H9 (cell line): ENCODE measurements at regions not wholly inside any gene's neighbourhood (a gene's known extent, or its start where the extent isn't known, plus 50 kb on each side); places are given as distances from the start of the nearest gene placed in this dataset.
A peak's percentile ranks its signal among the peaks of the same experiment; 100 is the strongest.

Experiments used
- DNase-seq: peaks from one replicate; pipeline ENCODE4 v3.0.0-alpha.2; 2017
- H2AFZ ChIP-seq: one replicate; pipeline ENCODE4 v1.6.1; 2013; ENCODE audit warnings: mild to moderate bottlenecking, low read length, control low read depth, moderate library complexity
- H2AK5ac ChIP-seq: 2 replicates; pipeline ENCODE4 v1.6.1; 2013; ENCODE audit warnings: low read length, control low read depth, mixed read lengths; ENCODE audit not compliant: insufficient read length
- H2BK120ac ChIP-seq: one replicate; pipeline ENCODE4 v1.6.1; 2013; ENCODE audit warnings: low read depth, mild to moderate bottlenecking, low read length, control low read depth, inconsistent platforms; ENCODE audit not compliant: poor library complexity, severe bottlenecking
- H2BK12ac ChIP-seq: 2 replicates; pipeline ENCODE4 v1.6.1; 2013; ENCODE audit warnings: low read length, control low read depth, mixed read lengths, low read depth; ENCODE audit not compliant: insufficient read length
- H2BK15ac ChIP-seq: 2 replicates; pipeline ENCODE4 v1.6.1; 2013; ENCODE audit warnings: low read depth, low read length, control low read depth
- H2BK20ac ChIP-seq: one replicate; pipeline ENCODE4 v1.6.1; 2013; ENCODE audit warnings: low read depth, mild to moderate bottlenecking, low read length, control low read depth, inconsistent platforms; ENCODE audit not compliant: poor library complexity, severe bottlenecking
- H2BK5ac ChIP-seq: 2 replicates; pipeline ENCODE4 v1.6.1; 2013; ENCODE audit warnings: low read length, control low read depth, mixed read lengths; ENCODE audit not compliant: insufficient read length
- H3K14ac ChIP-seq: 2 replicates; pipeline ENCODE4 v1.6.1; 2013; ENCODE audit warnings: low read length, control low read depth; ENCODE audit not compliant: insufficient read depth
- H3K18ac ChIP-seq: 2 replicates; pipeline ENCODE4 v1.6.1; 2013; ENCODE audit warnings: low read depth, mild to moderate bottlenecking, mixed read lengths, low read length, control low read depth; ENCODE audit not compliant: insufficient read length
- H3K23ac ChIP-seq: 2 replicates; pipeline ENCODE4 v1.6.1; 2013; ENCODE audit warnings: low read length, control low read depth, mixed read lengths, low read depth; ENCODE audit not compliant: insufficient read length
- H3K23me2 ChIP-seq: 2 replicates; pipeline ENCODE4 v1.6.1; 2013; ENCODE audit warnings: low read depth, mild to moderate bottlenecking, mixed read lengths, low read length, control low read depth; ENCODE audit not compliant: insufficient read length, poor library complexity, severe bottlenecking
- H3K27ac ChIP-seq: 2 replicates; pipeline ENCODE4 v1.5.1; 2013; ENCODE audit warnings: low read length, control low read depth, mixed read lengths, low read depth; ENCODE audit not compliant: insufficient read length
- H3K27me3 ChIP-seq: 2 replicates; pipeline ENCODE4 v1.6.1; 2013; ENCODE audit warnings: low read length, control low read depth, inconsistent platforms; ENCODE audit not compliant: insufficient read depth
- H3K4ac ChIP-seq: 2 replicates; pipeline ENCODE4 v1.6.1; 2013; ENCODE audit warnings: low read depth, mild to moderate bottlenecking, control low read depth, inconsistent platforms, low read length, moderate library complexity
- H3K4me1 ChIP-seq: 2 replicates; pipeline ENCODE4 v1.6.1; 2013; ENCODE audit warnings: low read length, control low read depth, inconsistent platforms; ENCODE audit not compliant: insufficient read depth
- H3K4me2 ChIP-seq: 2 replicates; pipeline ENCODE4 v1.6.1; 2013; ENCODE audit warnings: low read length, control low read depth, mixed read lengths; ENCODE audit not compliant: insufficient read length, insufficient read depth
- H3K56ac ChIP-seq: 2 replicates; pipeline ENCODE4 v1.6.1; 2013; ENCODE audit warnings: low read depth, mild to moderate bottlenecking, mixed read lengths, low read length, control low read depth; ENCODE audit not compliant: insufficient read length
- H3K79me1 ChIP-seq: 2 replicates; pipeline ENCODE4 v1.6.1; 2013; ENCODE audit warnings: low read depth, mild to moderate bottlenecking, moderate library complexity, low read length, control low read depth, inconsistent platforms; ENCODE audit not compliant: insufficient read depth, poor library complexity, severe bottlenecking
- H3K79me2 ChIP-seq: 2 replicates; pipeline ENCODE4 v1.6.1; 2013; ENCODE audit warnings: low read length, control low read depth, inconsistent platforms; ENCODE audit not compliant: insufficient read depth
- H3K9ac ChIP-seq: 2 replicates; pipeline ENCODE4 v1.6.1; 2013; ENCODE audit warnings: low read length, control low read depth, mixed read lengths; ENCODE audit not compliant: insufficient read length; ENCODE audit errors: extremely low read depth
- H3K9me3 ChIP-seq: one replicate; pipeline ENCODE4 v1.6.1; 2013; ENCODE audit warnings: low read depth, low read length, inconsistent platforms; ENCODE audit not compliant: control insufficient read depth
- H3T11ph ChIP-seq: one replicate; pipeline ENCODE4 v1.6.1; 2013; ENCODE audit warnings: mild to moderate bottlenecking, low read length, control low read depth, inconsistent platforms
- H4K20me1 ChIP-seq: one replicate; pipeline ENCODE4 v1.6.1; 2013; ENCODE audit not compliant: control insufficient read depth, insufficient read length, insufficient read depth
- H4K5ac ChIP-seq: 2 replicates; pipeline ENCODE4 v1.6.1; 2013; ENCODE audit warnings: low read depth, mild to moderate bottlenecking, mixed read lengths, low read length, control low read depth; ENCODE audit not compliant: insufficient read length
- H4K8ac ChIP-seq: replicated peaks from 2 replicates; pipeline ENCODE4 v1.6.1; 2013; ENCODE audit warnings: low read length, control low read depth, mixed read lengths, low read depth; ENCODE audit not compliant: insufficient read length
- H4K91ac ChIP-seq: 2 replicates; pipeline ENCODE4 v1.6.1; 2013; ENCODE audit warnings: low read depth, mild to moderate bottlenecking, moderate library complexity, mixed read lengths, low read length, control low read depth; ENCODE audit not compliant: insufficient read length
- H3K27ac Mint-ChIP-seq, 3 experiments: 2 replicates in 2 of 3; 3 replicates in 1 of 3; pipeline ENCODE4 v1.8.0; 2020 to 2021; ENCODE audit warnings: mixed read lengths in 3 of 3, mild to moderate bottlenecking in 1 of 3, moderate library complexity in 1 of 3
- H3K27me3 Mint-ChIP-seq: 2 replicates; pipeline ENCODE4 v1.8.0; 2021; ENCODE audit warnings: low read depth, mild to moderate bottlenecking, moderate library complexity, mixed read lengths
- H3K36me3 Mint-ChIP-seq, 3 experiments: 2 replicates in 2 of 3; 3 replicates in 1 of 3; pipeline ENCODE4 v1.8.0; 2020 to 2021; ENCODE audit warnings: low read depth in 3 of 3, mixed read lengths in 3 of 3; ENCODE audit not compliant: insufficient read depth in 1 of 3
- H3K4me1 Mint-ChIP-seq, 2 experiments: 2 replicates each; pipeline ENCODE4 v1.8.0; 2020; ENCODE audit warnings: mixed read lengths in 2 of 2
- H3K4me3 Mint-ChIP-seq, 2 experiments: 2 replicates in 1 of 2; 3 replicates in 1 of 2; pipeline ENCODE4 v1.8.0; 2020 to 2021; ENCODE audit warnings: mild to moderate bottlenecking in 2 of 2, mixed read lengths in 2 of 2, moderate library complexity in 1 of 2
- H3K9me3 Mint-ChIP-seq, 2 experiments: 2 replicates in 1 of 2; 3 replicates in 1 of 2; pipeline ENCODE4 v1.8.0; 2020; ENCODE audit warnings: mild to moderate bottlenecking in 2 of 2, mixed read lengths in 2 of 2, moderate library complexity in 1 of 2
- WGBS: extraction: QIAGEN DNeasy Blood & Tissue Kit; methylation state at CpG from one replicate; pipeline ENCODE4 v1.1.7; 2013; ENCODE audit warnings: missing lambda C conversion rate, low lambda C conversion rate, mixed read lengths; ENCODE audit not compliant: insufficient read length; ENCODE audit errors: extremely low coverage; 5-methylcytosine and 5-hydroxymethylcytosine counted together
- TF ChIP-seq, protein P1 (sequence below): fragments of 200-600 bp; sonication (generic); conservative IDR thresholded peaks from 3 replicates; pipeline ENCODE4 v1.8.0; 2021; ENCODE audit warnings: antibody characterized with exemption, mild to moderate bottlenecking

DNA sequence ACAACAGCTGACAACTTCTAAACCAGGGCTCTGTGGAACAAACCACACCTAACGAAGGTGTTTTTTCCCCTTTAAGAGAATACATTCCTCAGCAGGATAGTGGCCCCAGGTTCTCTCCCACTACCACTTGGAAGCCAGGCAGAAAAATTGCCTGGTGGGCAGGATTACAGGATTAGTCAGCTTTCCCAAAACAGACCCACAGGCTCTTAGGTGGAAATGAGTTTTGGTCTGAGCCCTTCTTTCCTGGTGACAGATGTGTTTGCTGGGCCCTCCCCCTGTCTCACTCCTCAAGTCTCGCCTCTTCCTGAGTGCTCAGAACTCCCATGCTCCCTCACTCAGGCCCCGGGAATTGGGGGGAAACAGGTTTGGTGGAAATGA is 139.4 kb upstream of the HAAO start:
- Mint-ChIP-seq H3K4me3 (no peak overlapping the region), H3K27me3 (peaks cover 2% of the 10 kb centered on the region; the same call in 1 of the 2 replicates), H3K9me3 (no peaks in the 10 kb centered on the region), H3K4me1 (peaks cover 50 to 57% of the 10 kb centered on the region in 2 experiments), H3K27ac (no peak overlapping the region; a peak in 1 of 7 replicates), H3K36me3 (no peaks in the 10 kb centered on the region)
- DNase-seq: no peak
- Histone ChIP-seq H3K56ac (no peak overlapping the region), H2AFZ (no peak overlapping the region), H3K79me2 (no peaks in the 10 kb centered on the region), H3K4me2 (no peak overlapping the region), H4K5ac (no peak overlapping the region), H3T11ph (no peak overlapping the region), H2BK20ac (no peak overlapping the region), H3K27ac (no peak overlapping the region), H3K14ac (no peak overlapping the region), H3K18ac (no peak overlapping the region), H3K27me3 (no peaks in the 10 kb centered on the region), H3K23me2 (no peaks in the 10 kb centered on the region), H2BK120ac (no peak overlapping the region), H2BK15ac (no peak overlapping the region), H3K4ac (no peak overlapping the region), H4K91ac (no peak overlapping the region), H4K8ac (no peak overlapping the region), H3K9me3 (no peaks in the 10 kb centered on the region), H4K20me1 (no peaks in the 10 kb centered on the region), H2AK5ac (no peak overlapping the region), H2BK5ac (no peak overlapping the region), H3K23ac (no peak overlapping the region), H3K79me1 (no peaks in the 10 kb centered on the region), H2BK12ac (no peak overlapping the region), H3K4me1 (peaks cover 8% of the 10 kb centered on the region; the same call in 1 of the 2 replicates), H3K9ac (no peak overlapping the region)
- no CpG with 5 or more reads among the region's 3 CpGs for WGBS
- TF ChIP-seq, protein P1, sequence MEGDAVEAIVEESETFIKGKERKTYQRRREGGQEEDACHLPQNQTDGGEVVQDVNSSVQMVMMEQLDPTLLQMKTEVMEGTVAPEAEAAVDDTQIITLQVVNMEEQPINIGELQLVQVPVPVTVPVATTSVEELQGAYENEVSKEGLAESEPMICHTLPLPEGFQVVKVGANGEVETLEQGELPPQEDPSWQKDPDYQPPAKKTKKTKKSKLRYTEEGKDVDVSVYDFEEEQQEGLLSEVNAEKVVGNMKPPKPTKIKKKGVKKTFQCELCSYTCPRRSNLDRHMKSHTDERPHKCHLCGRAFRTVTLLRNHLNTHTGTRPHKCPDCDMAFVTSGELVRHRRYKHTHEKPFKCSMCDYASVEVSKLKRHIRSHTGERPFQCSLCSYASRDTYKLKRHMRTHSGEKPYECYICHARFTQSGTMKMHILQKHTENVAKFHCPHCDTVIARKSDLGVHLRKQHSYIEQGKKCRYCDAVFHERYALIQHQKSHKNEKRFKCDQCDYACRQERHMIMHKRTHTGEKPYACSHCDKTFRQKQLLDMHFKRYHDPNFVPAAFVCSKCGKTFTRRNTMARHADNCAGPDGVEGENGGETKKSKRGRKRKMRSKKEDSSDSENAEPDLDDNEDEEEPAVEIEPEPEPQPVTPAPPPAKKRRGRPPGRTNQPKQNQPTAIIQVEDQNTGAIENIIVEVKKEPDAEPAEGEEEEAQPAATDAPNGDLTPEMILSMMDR: peak; percentile 32; the same call in 1 of the 3 replicates
